Liver (tissue), 8 donors: ENCODE measurements at regions not wholly inside any gene's neighbourhood (a gene's known extent, or its start where the extent isn't known, plus 50 kb on each side); places are given as distances from the start of the nearest gene placed in this dataset.

Experiments
- DNase-seq: peaks from one replicate; pipeline ENCODE4 v3.0.0-alpha.2; 2017; ENCODE audit warnings: low spot score
- H3K27ac ChIP-seq, 2 donors: one replicate each; pipeline ENCODE4 v1.7.0; 2013; ENCODE audit warnings: inconsistent platforms in 2 of 2, low read length in 2 of 2, control low read depth in 1 of 2, low read depth in 1 of 2, mild to moderate bottlenecking in 1 of 2
- H3K27me3 ChIP-seq, 4 donors: one replicate each; pipeline versions ENCODE4 v1.6.1 to v1.7.0; 2013; ENCODE audit warnings: low read length in 3 of 4, inconsistent platforms in 1 of 4, mild to moderate bottlenecking in 1 of 4, moderate library complexity in 1 of 4; ENCODE audit not compliant: control insufficient read depth in 4 of 4, insufficient read depth in 4 of 4
- H3K36me3 ChIP-seq, 4 donors: one replicate each; pipeline versions ENCODE4 v1.6.1 to v1.7.0; 2013; ENCODE audit warnings: low read length in 3 of 4, mild to moderate bottlenecking in 3 of 4, low read depth in 1 of 4, moderate library complexity in 1 of 4; ENCODE audit not compliant: control insufficient read depth in 4 of 4, insufficient read depth in 3 of 4
- H3K4me1 ChIP-seq, 4 donors: one replicate each; pipeline versions ENCODE4 v1.6.1 to v1.7.0; 2013; ENCODE audit warnings: low read length in 3 of 4, mild to moderate bottlenecking in 3 of 4, moderate library complexity in 1 of 4; ENCODE audit not compliant: control insufficient read depth in 4 of 4, insufficient read depth in 4 of 4
- H3K4me3 ChIP-seq, 3 donors: one replicate each; pipeline versions ENCODE4 v1.6.1 to v1.7.0; 2013; ENCODE audit warnings: low read length in 3 of 3, control low read depth in 1 of 3, low read depth in 1 of 3, mild to moderate bottlenecking in 1 of 3
- H3K9ac ChIP-seq, 2 donors: one replicate each; pipeline ENCODE4 v1.7.0; 2013; ENCODE audit warnings: low read length in 2 of 2, mild to moderate bottlenecking in 2 of 2, moderate library complexity in 2 of 2, control low read depth in 1 of 2, low read depth in 1 of 2
- H3K9me3 ChIP-seq, 4 donors: one replicate each; pipeline versions ENCODE4 v1.6.1 to v1.7.0; 2013; ENCODE audit warnings: low read length in 3 of 4; ENCODE audit not compliant: control insufficient read depth in 4 of 4
- EGR1 ChIP-seq, 2 donors: IDR thresholded peaks; 2 replicates each; pipeline ENCODE4 v1.6.1; 2016 to 2018; ENCODE audit warnings: antibody characterized with exemption in 2 of 2, low read depth in 2 of 2
- FOXA1 ChIP-seq: IDR thresholded peaks from 2 replicates; pipeline ENCODE4 v1.6.1; 2016; ENCODE audit warnings: antibody characterized with exemption
- FOXA2 ChIP-seq: IDR thresholded peaks from 2 replicates; pipeline ENCODE4 v1.6.1; 2016; ENCODE audit warnings: antibody characterized with exemption
- GABPA ChIP-seq, 2 donors: IDR thresholded peaks in 1 of 2; conservative IDR thresholded peaks in 1 of 2; 2 replicates each; pipeline ENCODE4 v1.6.1; 2016; ENCODE audit warnings: antibody characterized with exemption in 2 of 2, mild to moderate bottlenecking in 1 of 2, moderate library complexity in 1 of 2
- HNF4A ChIP-seq, 2 donors: conservative IDR thresholded peaks; 2 replicates each; pipeline ENCODE4 v1.6.1; 2016; ENCODE audit warnings: antibody characterized with exemption in 2 of 2, mild to moderate bottlenecking in 2 of 2
- HNF4G ChIP-seq: IDR thresholded peaks from 2 replicates; pipeline ENCODE4 v1.6.1; 2016; ENCODE audit warnings: antibody characterized with exemption
- JUND ChIP-seq, 2 donors: IDR thresholded peaks; 2 replicates each; pipeline ENCODE4 v1.6.1; 2016; ENCODE audit warnings: antibody characterized with exemption in 2 of 2
- MAX ChIP-seq: IDR thresholded peaks from 2 replicates; pipeline ENCODE4 v1.6.1; 2016; ENCODE audit warnings: antibody characterized with exemption
- NR2F2 ChIP-seq: IDR thresholded peaks from 2 replicates; pipeline ENCODE4 v1.6.1; 2016; ENCODE audit warnings: antibody characterized with exemption
- RAD21 ChIP-seq, 2 donors: IDR thresholded peaks; 2 replicates each; pipeline ENCODE4 v1.6.1; 2016; ENCODE audit warnings: antibody characterized with exemption in 2 of 2, mild to moderate bottlenecking in 2 of 2
- REST ChIP-seq: IDR thresholded peaks from 2 replicates; pipeline ENCODE4 v1.6.1; 2016; ENCODE audit warnings: antibody characterized with exemption, mild to moderate bottlenecking
- RXRA ChIP-seq, 2 donors: IDR thresholded peaks; 2 replicates each; pipeline ENCODE4 v1.6.1; 2017 to 2018; ENCODE audit warnings: antibody characterized with exemption in 2 of 2, mild to moderate bottlenecking in 1 of 2
- SP1 ChIP-seq: IDR thresholded peaks from 2 replicates; pipeline ENCODE4 v1.6.1; 2018; ENCODE audit warnings: antibody characterized with exemption, mild to moderate bottlenecking
- TAF1 ChIP-seq: conservative IDR thresholded peaks from 2 replicates; pipeline ENCODE4 v1.6.1; 2016; ENCODE audit warnings: antibody characterized with exemption, mild to moderate bottlenecking
- YY1 ChIP-seq: IDR thresholded peaks from 2 replicates; pipeline ENCODE4 v1.6.1; 2016; ENCODE audit warnings: antibody characterized with exemption, mild to moderate bottlenecking
- ZBTB33 ChIP-seq: IDR thresholded peaks from 2 replicates; pipeline ENCODE4 v1.6.1; 2016; ENCODE audit warnings: antibody characterized with exemption
- WGBS: extraction: QIAGEN DNeasy Blood & Tissue Kit; methylation state at CpG from one replicate; pipeline ENCODE4 v1.1.7; 2013; 5-methylcytosine and 5-hydroxymethylcytosine counted together
- TF ChIP-seq, protein P1 (sequence below): fragments of 150-350 bp; IDR thresholded peaks from 2 replicates; pipeline ENCODE4 v1.5.1; 2017; ENCODE audit warnings: improper control_type of control experiment, low read depth, low read length; ENCODE audit not compliant: missing input control
- TF ChIP-seq, protein P2 (sequence below): IDR thresholded peaks from 2 replicates; pipeline ENCODE4 v1.6.1; 2016; ENCODE audit warnings: antibody characterized with exemption
- donor health status: healthy.
- donor health status: healthy.
- donor health status: healthy.
- donor health status: healthy.
- donor health status: healthy.

DNA sequence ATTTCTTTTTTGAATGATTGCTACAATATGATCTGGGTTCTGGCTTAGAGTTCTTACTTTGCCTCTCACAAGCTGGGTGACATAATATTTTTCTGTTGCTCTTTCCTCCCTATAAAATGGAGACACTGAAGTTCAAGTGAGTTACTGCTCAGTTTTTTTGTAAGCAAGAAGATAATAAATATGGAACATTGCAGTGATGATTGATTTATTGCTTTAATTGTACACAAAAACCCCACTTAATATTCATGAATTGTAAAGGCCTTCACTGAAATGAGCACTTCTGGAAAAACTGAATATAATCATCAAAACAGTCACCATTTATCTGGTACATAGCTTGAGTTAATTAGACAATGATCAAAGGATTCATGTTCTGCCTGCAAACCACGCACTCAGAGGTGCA, 71.8 kb upstream of the NAP1L1 start (continued):
- TF ChIP-seq, protein P1, sequence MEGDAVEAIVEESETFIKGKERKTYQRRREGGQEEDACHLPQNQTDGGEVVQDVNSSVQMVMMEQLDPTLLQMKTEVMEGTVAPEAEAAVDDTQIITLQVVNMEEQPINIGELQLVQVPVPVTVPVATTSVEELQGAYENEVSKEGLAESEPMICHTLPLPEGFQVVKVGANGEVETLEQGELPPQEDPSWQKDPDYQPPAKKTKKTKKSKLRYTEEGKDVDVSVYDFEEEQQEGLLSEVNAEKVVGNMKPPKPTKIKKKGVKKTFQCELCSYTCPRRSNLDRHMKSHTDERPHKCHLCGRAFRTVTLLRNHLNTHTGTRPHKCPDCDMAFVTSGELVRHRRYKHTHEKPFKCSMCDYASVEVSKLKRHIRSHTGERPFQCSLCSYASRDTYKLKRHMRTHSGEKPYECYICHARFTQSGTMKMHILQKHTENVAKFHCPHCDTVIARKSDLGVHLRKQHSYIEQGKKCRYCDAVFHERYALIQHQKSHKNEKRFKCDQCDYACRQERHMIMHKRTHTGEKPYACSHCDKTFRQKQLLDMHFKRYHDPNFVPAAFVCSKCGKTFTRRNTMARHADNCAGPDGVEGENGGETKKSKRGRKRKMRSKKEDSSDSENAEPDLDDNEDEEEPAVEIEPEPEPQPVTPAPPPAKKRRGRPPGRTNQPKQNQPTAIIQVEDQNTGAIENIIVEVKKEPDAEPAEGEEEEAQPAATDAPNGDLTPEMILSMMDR = no peak
- no peak for TF ChIP-seq HNF4G

- DNase-seq = no peak
- whole genome bisulfite sequencing = 100% methylated on average over 2 of the region's 2 CpGs
- Histone ChIP-seq H3K27me3 (no peaks in the 10 kb centered on the region), H3K9me3 (no peaks in the 10 kb centered on the region), H3K4me1 (peaks cover 0 to 3% (median 0%) of the 10 kb centered on the region in 4 donors), H3K4me3 (no peak overlapping the region), H3K27ac (no peak overlapping the region), H3K36me3 (no peaks in the 10 kb centered on the region), H3K9ac (no peak overlapping the region)
- TF ChIP-seq, protein P2, sequence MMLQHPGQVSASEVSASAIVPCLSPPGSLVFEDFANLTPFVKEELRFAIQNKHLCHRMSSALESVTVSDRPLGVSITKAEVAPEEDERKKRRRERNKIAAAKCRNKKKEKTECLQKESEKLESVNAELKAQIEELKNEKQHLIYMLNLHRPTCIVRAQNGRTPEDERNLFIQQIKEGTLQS = no peak
- TF ChIP-seq JUND (IDR thresholded peaks at IDR 0.05) = no peak
- no peak for TF ChIP-seq RAD21 (IDR thresholded peaks at IDR 0.05)
- TF ChIP-seq YY1 = no peak
- TF ChIP-seq HNF4A (conservative IDR thresholded peaks at IDR 0.05) = no peak
- TF ChIP-seq SP1 = no peak
- TF ChIP-seq NR2F2 = no peak
- TF ChIP-seq GABPA (IDR thresholded peaks at IDR 0.05 in 1 of 2, conservative IDR thresholded peaks at IDR 0.05 in 1 of 2) = no peak
- no peak for TF ChIP-seq REST
- TF ChIP-seq, protein P1 = no peak
- no peak for TF ChIP-seq RXRA (IDR thresholded peaks at IDR 0.05)
- no peak for TF ChIP-seq FOXA1
- TF ChIP-seq ZBTB33 = no peak
- no peak for TF ChIP-seq MAX
- TF ChIP-seq EGR1 (IDR thresholded peaks at IDR 0.05; ENCODE audit: low read depth in 2 of 2) = no peak
- no peak for TF ChIP-seq TAF1
- no peak for TF ChIP-seq HNF4G
- no peak for TF ChIP-seq FOXA2
These were observed 70.7 kb upstream of the NAP1L1 start for GRCh38 chr12:76155157-76155670.
